HFFc6 (cell line): ENCODE measurements at regions not wholly inside any gene's neighbourhood (a gene's known extent, or its start where the extent isn't known, plus 50 kb on each side); places are given as distances from the start of the nearest gene placed in this dataset.

Experiments used
- DNase-seq: peaks from one replicate; pipeline ENCODE4 v3.0.0-alpha.2; 2018
- H3K27ac Mint-ChIP-seq: 2 replicates; pipeline ENCODE4 v1.8.0; 2020; ENCODE audit warnings: mild to moderate bottlenecking, mixed read lengths
- H3K27me3 Mint-ChIP-seq: 2 replicates; pipeline ENCODE4 v1.8.0; 2021; ENCODE audit warnings: mild to moderate bottlenecking, moderate library complexity, mixed read lengths; ENCODE audit not compliant: insufficient read depth
- H3K36me3 Mint-ChIP-seq: 2 replicates; pipeline ENCODE4 v1.8.0; 2021; ENCODE audit warnings: low read depth, mixed read lengths
- H3K4me1 Mint-ChIP-seq: 2 replicates; pipeline ENCODE4 v1.8.0; 2020; ENCODE audit warnings: low read depth, mixed read lengths
- H3K4me3 Mint-ChIP-seq: 2 replicates; pipeline ENCODE4 v1.8.0; 2020; ENCODE audit warnings: mild to moderate bottlenecking, moderate library complexity, mixed read lengths
- H3K9me3 Mint-ChIP-seq: 2 replicates; pipeline ENCODE4 v1.8.0; 2020; ENCODE audit warnings: mild to moderate bottlenecking, mixed read lengths
- TF ChIP-seq, protein P1 (sequence below): fragments of 200-600 bp; sonication (generic); IDR thresholded peaks from 2 replicates; pipeline ENCODE4 v1.5.0; 2021; ENCODE audit warnings: antibody characterized with exemption, mild to moderate bottlenecking

DNA sequence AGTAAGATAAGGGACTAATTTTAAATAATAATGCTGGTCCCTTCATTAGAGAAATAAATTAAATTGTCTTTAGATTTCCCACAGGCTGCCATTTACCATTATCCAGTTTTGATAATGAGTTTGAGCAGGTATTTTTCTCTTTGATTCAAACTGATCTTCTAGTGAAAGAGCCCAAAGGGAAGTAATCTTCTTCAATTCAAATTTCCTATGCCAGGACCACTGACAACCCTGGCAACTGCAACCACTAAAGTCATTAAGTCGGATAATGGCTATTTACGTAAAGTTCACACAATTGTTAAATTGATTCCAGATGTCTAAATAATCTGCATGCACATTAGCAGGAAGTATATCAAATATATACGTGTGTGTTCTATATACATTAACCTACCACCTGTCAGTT, 399.3 kb downstream of the PTPRC start:
- TF ChIP-seq, protein P1, sequence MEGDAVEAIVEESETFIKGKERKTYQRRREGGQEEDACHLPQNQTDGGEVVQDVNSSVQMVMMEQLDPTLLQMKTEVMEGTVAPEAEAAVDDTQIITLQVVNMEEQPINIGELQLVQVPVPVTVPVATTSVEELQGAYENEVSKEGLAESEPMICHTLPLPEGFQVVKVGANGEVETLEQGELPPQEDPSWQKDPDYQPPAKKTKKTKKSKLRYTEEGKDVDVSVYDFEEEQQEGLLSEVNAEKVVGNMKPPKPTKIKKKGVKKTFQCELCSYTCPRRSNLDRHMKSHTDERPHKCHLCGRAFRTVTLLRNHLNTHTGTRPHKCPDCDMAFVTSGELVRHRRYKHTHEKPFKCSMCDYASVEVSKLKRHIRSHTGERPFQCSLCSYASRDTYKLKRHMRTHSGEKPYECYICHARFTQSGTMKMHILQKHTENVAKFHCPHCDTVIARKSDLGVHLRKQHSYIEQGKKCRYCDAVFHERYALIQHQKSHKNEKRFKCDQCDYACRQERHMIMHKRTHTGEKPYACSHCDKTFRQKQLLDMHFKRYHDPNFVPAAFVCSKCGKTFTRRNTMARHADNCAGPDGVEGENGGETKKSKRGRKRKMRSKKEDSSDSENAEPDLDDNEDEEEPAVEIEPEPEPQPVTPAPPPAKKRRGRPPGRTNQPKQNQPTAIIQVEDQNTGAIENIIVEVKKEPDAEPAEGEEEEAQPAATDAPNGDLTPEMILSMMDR: no peak
- H3K36me3 Mint-ChIP-seq: no peaks in the 10 kb centered on the region
- H3K27ac Mint-ChIP-seq: no peak overlapping the region
- no peaks in the 10 kb centered on the region for H3K27me3 Mint-ChIP-seq
- no peaks in the 10 kb centered on the region for H3K9me3 Mint-ChIP-seq
- no peaks in the 10 kb centered on the region for H3K4me1 Mint-ChIP-seq
- no peak overlapping the region for H3K4me3 Mint-ChIP-seq
- no peak for DNase-seq

DNA sequence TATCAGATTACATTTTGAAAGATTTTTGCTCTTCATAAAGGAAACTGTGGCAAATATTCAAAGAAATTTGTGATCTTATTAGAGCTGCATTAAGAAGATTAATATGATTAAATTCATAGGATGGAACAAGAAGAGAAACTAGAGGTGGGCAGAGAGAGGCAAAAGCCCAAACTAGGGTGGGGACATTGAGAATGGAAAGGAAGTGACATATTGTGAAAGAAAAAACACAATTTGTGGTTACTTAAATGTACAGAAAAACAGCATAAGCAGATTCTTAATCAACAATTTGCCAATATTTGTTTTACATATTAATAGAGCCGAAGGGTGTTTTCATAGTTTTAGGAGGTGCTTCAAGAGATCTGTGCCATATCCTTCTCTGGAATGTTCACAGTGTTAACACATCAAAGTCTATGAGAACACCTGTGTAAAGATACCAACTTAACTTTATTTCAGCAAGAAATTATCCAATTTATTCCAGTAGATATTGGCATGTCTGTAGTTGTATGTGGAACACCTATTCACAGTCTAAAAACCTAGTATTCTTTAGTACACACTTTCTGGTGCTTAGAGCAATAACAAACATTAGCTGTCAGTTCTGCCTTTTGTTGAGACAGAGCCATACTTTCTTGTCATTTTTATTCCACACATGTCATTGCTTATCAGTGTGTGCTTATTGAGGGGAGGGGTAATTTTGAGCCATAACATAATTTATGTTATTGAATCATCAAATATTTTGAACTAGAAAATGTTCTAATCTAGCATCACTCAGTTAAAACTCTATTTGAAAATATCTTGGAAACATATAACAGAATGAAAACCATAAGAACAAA, 401.5 kb downstream of the PTPRC start:
- H3K27me3 Mint-ChIP-seq: no peaks in the 10 kb centered on the region; the same call in 1 of the 2 replicates
- DNase-seq: no peak
- H3K9me3 Mint-ChIP-seq: no peaks in the 10 kb centered on the region
- TF ChIP-seq, protein P1: no peak
- no peaks in the 10 kb centered on the region for H3K4me1 Mint-ChIP-seq
- H3K4me3 Mint-ChIP-seq: no peak overlapping the region
- no peaks in the 10 kb centered on the region for H3K36me3 Mint-ChIP-seq
- H3K27ac Mint-ChIP-seq: no peak overlapping the region

DNA sequence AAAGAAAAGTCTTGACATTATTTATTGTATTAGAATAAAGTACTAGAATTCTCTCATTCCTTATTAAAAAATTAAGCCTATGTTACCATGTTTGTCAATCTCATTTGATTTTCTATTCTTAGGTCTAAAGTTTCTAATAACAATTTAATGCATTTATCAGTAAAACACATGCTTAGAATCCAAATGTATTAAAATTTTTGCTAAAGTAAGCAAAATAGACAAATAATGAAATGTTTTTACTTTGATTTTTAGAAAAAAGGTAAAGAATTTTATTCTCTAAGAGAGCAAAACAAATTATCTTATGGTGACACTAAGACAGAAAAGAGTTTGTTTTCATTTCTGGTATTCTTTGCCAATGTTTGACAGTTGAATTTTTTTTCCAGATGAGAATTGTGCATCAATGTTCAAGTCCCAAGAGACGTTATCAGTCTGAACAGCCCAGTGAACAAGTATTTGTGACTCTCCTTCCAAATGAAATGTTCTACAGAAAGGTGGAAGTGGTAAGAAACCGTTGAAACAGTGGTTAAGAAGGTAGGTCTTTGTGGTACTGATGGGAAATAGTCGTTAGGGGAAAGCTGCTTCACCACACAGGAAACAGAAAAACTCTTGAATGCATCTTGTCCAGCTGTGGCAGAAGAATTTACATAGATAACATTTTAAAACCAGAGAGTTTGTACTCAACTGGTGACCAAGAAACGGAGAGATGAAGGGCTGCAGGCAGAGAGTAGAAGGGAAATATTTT, 402.5 kb downstream of the PTPRC start:
- Mint-ChIP-seq H3K4me3 (no peak overlapping the region), H3K27ac (no peak overlapping the region), H3K27me3 (no peaks in the 10 kb centered on the region; the same call in 1 of the 2 replicates), H3K9me3 (no peaks in the 10 kb centered on the region), H3K4me1 (no peaks in the 10 kb centered on the region), H3K36me3 (no peaks in the 10 kb centered on the region)
- TF ChIP-seq, protein P1: no peak
- DNase-seq: no peak

DNA sequence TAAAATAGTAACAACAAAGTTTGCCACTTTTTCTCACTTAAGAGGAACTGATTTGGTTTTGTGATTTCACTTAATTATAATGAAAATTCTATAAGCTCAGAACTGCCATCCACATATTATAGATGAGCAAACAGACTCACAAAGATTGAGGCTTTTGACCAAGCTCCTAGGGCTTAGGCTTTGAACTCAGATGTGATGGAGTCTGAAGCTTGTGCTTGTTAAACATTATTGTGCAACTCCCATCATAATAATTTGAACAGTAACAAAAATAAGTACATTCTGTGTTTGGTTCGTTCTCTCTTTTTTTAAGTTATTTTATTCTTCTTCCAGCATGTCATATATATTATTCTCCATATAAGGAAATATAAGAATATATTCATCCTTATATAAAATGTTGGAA, 403.4 kb downstream of the PTPRC start:
- Mint-ChIP-seq H3K27ac (no peak overlapping the region), H3K27me3 (no peaks in the 10 kb centered on the region; the same call in 1 of the 2 replicates), H3K4me3 (no peak overlapping the region), H3K9me3 (no peaks in the 10 kb centered on the region), H3K36me3 (no peaks in the 10 kb centered on the region), H3K4me1 (no peaks in the 10 kb centered on the region)
- DNase-seq: no peak
- TF ChIP-seq, protein P1: no peak

DNA sequence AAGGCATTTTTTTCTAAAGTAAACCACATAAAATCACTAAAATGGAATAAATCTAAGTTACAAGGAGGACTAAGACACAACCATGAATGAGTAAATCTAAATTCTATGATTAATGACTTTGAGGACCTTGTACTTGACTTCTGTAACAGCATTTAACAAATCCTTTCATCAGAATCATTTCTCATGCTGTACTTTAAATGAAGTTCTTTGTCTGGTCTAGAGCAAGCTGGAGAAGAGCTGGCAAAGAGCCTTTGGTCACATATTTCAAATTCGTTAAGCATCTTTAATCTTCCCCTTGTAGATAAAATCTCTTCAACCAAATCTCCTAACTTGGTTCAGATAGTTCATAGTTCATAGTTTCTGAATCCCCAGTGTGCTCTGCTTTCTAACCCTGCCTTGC, 405.4 kb downstream of the PTPRC start:
- TF ChIP-seq, protein P1: no peak
- no peak overlapping the region for H3K4me3 Mint-ChIP-seq
- no peaks in the 10 kb centered on the region; the same call in 1 of the 2 replicates for H3K36me3 Mint-ChIP-seq
- H3K27me3 Mint-ChIP-seq: no peaks in the 10 kb centered on the region; the same call in 1 of the 2 replicates
- H3K4me1 Mint-ChIP-seq: no peaks in the 10 kb centered on the region
- no peak for DNase-seq
- no peaks in the 10 kb centered on the region; the same call in 1 of the 2 replicates for H3K9me3 Mint-ChIP-seq
- no peak overlapping the region for H3K27ac Mint-ChIP-seq
